ENCODE measurements at regions not wholly inside any gene's neighbourhood (a gene's known extent, or its start where the extent isn't known, plus 50 kb on each side); places are given as distances from the start of the nearest gene placed in this dataset.

DNA sequence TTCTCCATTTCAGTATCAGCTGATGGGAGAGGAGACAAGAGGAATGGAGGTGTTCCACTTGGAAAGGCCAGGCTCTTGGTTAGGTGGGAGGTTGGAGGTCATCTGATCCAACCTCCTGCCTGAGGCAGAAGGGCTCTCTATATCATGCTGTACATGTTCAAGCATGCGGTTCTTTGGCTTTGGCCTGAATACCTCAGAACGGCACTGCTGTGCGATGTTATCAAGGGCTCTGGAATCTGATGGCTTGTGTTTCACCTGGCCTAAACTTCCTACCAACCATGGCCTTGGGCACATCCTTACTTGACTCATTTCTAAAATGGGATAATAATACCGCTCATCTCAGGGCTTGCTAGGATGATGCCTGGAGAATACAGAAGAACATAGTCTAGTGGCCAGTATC, 90.1 kb upstream of the FAM169A start:
- Histone ChIP-seq H3K9me3 (peaks cover 0 to 5% (median 0%) of the 10 kb centered on the region in 11 donors), H3K27ac (no peak overlapping the region), H3K36me3 (no peaks in the 10 kb centered on the region), H3K27me3 (peaks cover 0 to 3% (median 0%) of the 10 kb centered on the region in 7 donors), H3K4me1 (no peaks in the 10 kb centered on the region), H3K4me3 (no peak overlapping the region)
- intact Hi-C loops (cut with DNase I), result no loop called here
- 92 to 93% methylated on average over 4 of the region's 4 CpGs for WGBS, 2 donors
- ATAC-seq (no peak), DNase-seq (no peak)
- TF ChIP-seq, protein P1, sequence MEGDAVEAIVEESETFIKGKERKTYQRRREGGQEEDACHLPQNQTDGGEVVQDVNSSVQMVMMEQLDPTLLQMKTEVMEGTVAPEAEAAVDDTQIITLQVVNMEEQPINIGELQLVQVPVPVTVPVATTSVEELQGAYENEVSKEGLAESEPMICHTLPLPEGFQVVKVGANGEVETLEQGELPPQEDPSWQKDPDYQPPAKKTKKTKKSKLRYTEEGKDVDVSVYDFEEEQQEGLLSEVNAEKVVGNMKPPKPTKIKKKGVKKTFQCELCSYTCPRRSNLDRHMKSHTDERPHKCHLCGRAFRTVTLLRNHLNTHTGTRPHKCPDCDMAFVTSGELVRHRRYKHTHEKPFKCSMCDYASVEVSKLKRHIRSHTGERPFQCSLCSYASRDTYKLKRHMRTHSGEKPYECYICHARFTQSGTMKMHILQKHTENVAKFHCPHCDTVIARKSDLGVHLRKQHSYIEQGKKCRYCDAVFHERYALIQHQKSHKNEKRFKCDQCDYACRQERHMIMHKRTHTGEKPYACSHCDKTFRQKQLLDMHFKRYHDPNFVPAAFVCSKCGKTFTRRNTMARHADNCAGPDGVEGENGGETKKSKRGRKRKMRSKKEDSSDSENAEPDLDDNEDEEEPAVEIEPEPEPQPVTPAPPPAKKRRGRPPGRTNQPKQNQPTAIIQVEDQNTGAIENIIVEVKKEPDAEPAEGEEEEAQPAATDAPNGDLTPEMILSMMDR (IDR thresholded peaks at IDR 0.05), result no peak

GRCh38 chr5:74954919-74955318, 88.7 kb upstream of the FAM169A start:
- DNase-seq (no peak), ATAC-seq (no peak)
- Histone ChIP-seq H3K9me3 (peaks cover 0 to 5% (median 0%) of the 10 kb centered on the region in 11 donors), H3K27ac (no peak overlapping the region), H3K36me3 (no peaks in the 10 kb centered on the region), H3K4me1 (no peaks in the 10 kb centered on the region), H3K27me3 (peaks cover 0 to 14% (median 0%) of the 10 kb centered on the region in 7 donors), H3K4me3 (no peak overlapping the region)
- TF ChIP-seq, protein P1 (IDR thresholded peaks at IDR 0.05), result no peak
- 73 to 80% methylated on average over 3 of the region's 3 CpGs for WGBS, 2 donors
- intact Hi-C loops (cut with DNase I), result no loop called here

- H3K4me1 ChIP-seq, result no peaks in the 10 kb centered on the region
- no peak overlapping the region for H3K27ac ChIP-seq
- 49 to 52% methylated on average over 8 of the region's 8 CpGs for WGBS, 2 donors
- ATAC-seq (no peak), DNase-seq (no peak)
- H3K27me3 ChIP-seq, result peaks cover 0 to 14% (median 0%) of the 10 kb centered on the region in 7 donors
- H3K36me3 ChIP-seq, result no peaks in the 10 kb centered on the region
- no peak overlapping the region for H3K4me3 ChIP-seq
- peaks cover 0 to 5% (median 0%) of the 10 kb centered on the region in 11 donors for H3K9me3 ChIP-seq
- TF ChIP-seq, protein P1 (IDR thresholded peaks at IDR 0.05), result no peak
- intact Hi-C loops (cut with DNase I), result no loop called here
Observed at GRCh38 chr5:74953937-74954720, 87.9 kb upstream of the FAM169A start.

GRCh38 chr5:74953554-74953936, 87.4 kb upstream of the FAM169A start:
- Histone ChIP-seq H3K27ac (no peak overlapping the region), H3K27me3 (peaks cover 0 to 14% (median 0%) of the 10 kb centered on the region in 7 donors), H3K9me3 (peaks cover 0 to 5% (median 0%) of the 10 kb centered on the region in 11 donors), H3K4me3 (no peak overlapping the region), H3K36me3 (no peaks in the 10 kb centered on the region), H3K4me1 (no peaks in the 10 kb centered on the region)
- no peak for ATAC-seq
- DNase-seq, result no peak
- intact Hi-C loops (cut with DNase I), result no loop called here
- WGBS, 2 donors, result 93 to 97% methylated on average over 5 of the region's 5 CpGs
- TF ChIP-seq, protein P1 (IDR thresholded peaks at IDR 0.05), result no peak
